DND-41 (cell line): ENCODE measurements at regions not wholly inside any gene's neighbourhood (a gene's known extent, or its start where the extent isn't known, plus 50 kb on each side); places are given as distances from the start of the nearest gene placed in this dataset.

ENCODE experiments used
- ATAC-seq: fragments of 200-7000 bp; cut with Tn5 transposase; 3 replicates; pipeline ENCODE4 v1.9.1; 2021; ENCODE audit warnings: low read depth; ENCODE audit not compliant: insufficient read depth
- DNase-seq: peaks from one replicate; pipeline ENCODE4 v3.0.0-alpha.2; 2020
- H2AFZ ChIP-seq: 2 replicates; pipeline ENCODE4 v1.6.0; 2012; ENCODE audit warnings: low read depth, low read length
- H3K27ac ChIP-seq: 2 replicates; pipeline ENCODE4 v1.5.1; 2012; ENCODE audit warnings: low read length, inconsistent platforms
- H3K27me3 ChIP-seq: fragments of 200-600 bp; sonication (generic); 2 replicates; pipeline ENCODE4 v1.6.0; 2012; ENCODE audit warnings: low read length, mild to moderate bottlenecking, inconsistent platforms; ENCODE audit not compliant: insufficient read depth, poor library complexity
- H3K36me3 ChIP-seq: 2 replicates; pipeline ENCODE4 v1.5.1; 2012; ENCODE audit warnings: low read length, inconsistent platforms; ENCODE audit not compliant: insufficient read depth
- H3K4me1 ChIP-seq: 2 replicates; pipeline ENCODE4 v1.5.1; 2012; ENCODE audit warnings: mild to moderate bottlenecking, low read length; ENCODE audit not compliant: insufficient read depth
- H3K4me2 ChIP-seq: 2 replicates; pipeline ENCODE4 v1.6.0; 2012; ENCODE audit warnings: mild to moderate bottlenecking, moderate library complexity, low read length, inconsistent platforms; ENCODE audit not compliant: insufficient read depth
- H3K4me3 ChIP-seq, 2 experiments: fragments of 200-600 bp in 1 of 2; shearing (Covaris generic) in 1 of 2; 2 replicates each; pipeline ENCODE4 v1.5.1; 2012 to 2016; ENCODE audit warnings: inconsistent platforms in 2 of 2, low read length in 2 of 2, mild to moderate bottlenecking in 2 of 2, low read depth in 1 of 2, moderate library complexity in 1 of 2
- H3K79me2 ChIP-seq: 2 replicates; pipeline ENCODE4 v1.6.0; 2012; ENCODE audit warnings: low read length, inconsistent platforms; ENCODE audit not compliant: insufficient read depth
- H3K9ac ChIP-seq: 2 replicates; pipeline ENCODE4 v1.6.0; 2012; ENCODE audit warnings: low read depth, mild to moderate bottlenecking, inconsistent platforms, low read length, moderate library complexity
- H3K9me3 ChIP-seq: 2 replicates; pipeline ENCODE4 v1.5.1; 2012; ENCODE audit warnings: low read length, moderate library complexity, mild to moderate bottlenecking, inconsistent platforms; ENCODE audit not compliant: insufficient read depth, severe bottlenecking
- H4K20me1 ChIP-seq: 2 replicates; pipeline ENCODE4 v1.6.0; 2012; ENCODE audit warnings: low read length; ENCODE audit not compliant: insufficient read depth
- CTCF ChIP-seq: IDR thresholded peaks from 2 replicates; pipeline ENCODE4 v1.5.1; 2012; ENCODE audit warnings: borderline replicate concordance, low read length, moderate library complexity, mild to moderate bottlenecking; ENCODE audit not compliant: poor library complexity, severe bottlenecking; ENCODE audit errors: extremely low read depth
- EZH2 ChIP-seq: IDR thresholded peaks from 3 replicates; pipeline ENCODE4 v1.6.1; 2012; ENCODE audit warnings: borderline replicate concordance, low read depth, mild to moderate bottlenecking, moderate library complexity, low read length, inconsistent platforms; ENCODE audit not compliant: severe bottlenecking

- Histone ChIP-seq H3K4me3 (no peak overlapping the region), H2AFZ (no peak overlapping the region), H3K27me3 (no peaks in the 10 kb centered on the region), H4K20me1 (no peaks in the 10 kb centered on the region), H3K36me3 (no peaks in the 10 kb centered on the region), H3K27ac (no peak overlapping the region), H3K4me1 (no peaks in the 10 kb centered on the region), H3K4me2 (no peak overlapping the region), H3K9ac (no peak overlapping the region), H3K79me2 (no peaks in the 10 kb centered on the region), H3K9me3 (no peaks in the 10 kb centered on the region)
- DNase-seq (no peak), ATAC-seq (no peak)
- TF ChIP-seq CTCF (no peak), EZH2 (no peak)
Measured at GRCh38 chr6:12586721-12587480, 129.7 kb upstream of the PHACTR1 start.

GRCh38 chr6:12590901-12591300 is 125.7 kb upstream of the PHACTR1 start:
- no peaks in the 10 kb centered on the region for H3K9me3 ChIP-seq
- H3K4me3 ChIP-seq = no peak overlapping the region
- no peaks in the 10 kb centered on the region for H3K36me3 ChIP-seq
- H3K4me1 ChIP-seq = no peaks in the 10 kb centered on the region
- no peak overlapping the region for H3K9ac ChIP-seq
- TF ChIP-seq CTCF (no peak), EZH2 (no peak)
- H2AFZ ChIP-seq = no peak overlapping the region
- ATAC-seq = no peak
- H3K27ac ChIP-seq = no peak overlapping the region
- no peak for DNase-seq
- H3K4me2 ChIP-seq = no peak overlapping the region
- no peaks in the 10 kb centered on the region for H4K20me1 ChIP-seq
- H3K27me3 ChIP-seq = no peaks in the 10 kb centered on the region
- no peaks in the 10 kb centered on the region for H3K79me2 ChIP-seq

GRCh38 chr6:12592634-12593033 is 123.9 kb upstream of the PHACTR1 start:
- Histone ChIP-seq H3K79me2 (no peaks in the 10 kb centered on the region), H3K27ac (no peak overlapping the region), H3K9ac (no peak overlapping the region), H4K20me1 (no peaks in the 10 kb centered on the region), H3K4me1 (no peaks in the 10 kb centered on the region), H3K9me3 (no peaks in the 10 kb centered on the region), H3K27me3 (no peaks in the 10 kb centered on the region), H3K4me2 (no peak overlapping the region), H3K4me3 (no peak overlapping the region), H3K36me3 (no peaks in the 10 kb centered on the region), H2AFZ (no peak overlapping the region)
- no peak for TF ChIP-seq EZH2
- no peak for TF ChIP-seq CTCF
- DNase-seq = no peak
- no peak for ATAC-seq
